ENCODE measurements at regions not wholly inside any gene's neighbourhood (a gene's known extent, or its start where the extent isn't known, plus 50 kb on each side); places are given as distances from the start of the nearest gene placed in this dataset.

- Mint-ChIP-seq H3K27me3 (ENCODE audit: unreplicated experiment) (peaks cover 2% of the 10 kb centered on the region), H3K27ac (ENCODE audit: unreplicated experiment) (no peak overlapping the region), H3K9me3 (ENCODE audit: unreplicated experiment) (peaks cover 3% of the 10 kb centered on the region), H3K4me1 (ENCODE audit: low read depth, unreplicated experiment) (no peaks in the 10 kb centered on the region), H3K36me3 (ENCODE audit: unreplicated experiment) (no peaks in the 10 kb centered on the region), H3K4me3 (ENCODE audit: unreplicated experiment) (no peak overlapping the region)
- DNase-seq: no peak
- no peak for TF ChIP-seq CTCF (IDR thresholded peaks at IDR 0.05; ENCODE audit: partially characterized antibody, unreplicated experiment)
These were observed 131.5 kb upstream of the SERTAD2 start for GRCh38 chr2:64785245-64785644.

GRCh38 chr2:64786343-64787018 is 132.8 kb upstream of the SERTAD2 start:
- no peaks in the 10 kb centered on the region for H3K4me1 Mint-ChIP-seq (ENCODE audit: low read depth, unreplicated experiment)
- no peak overlapping the region for H3K4me3 Mint-ChIP-seq (ENCODE audit: unreplicated experiment)
- no peak for TF ChIP-seq CTCF (IDR thresholded peaks at IDR 0.05; ENCODE audit: partially characterized antibody, unreplicated experiment)
- peaks cover 3% of the 10 kb centered on the region for H3K9me3 Mint-ChIP-seq (ENCODE audit: unreplicated experiment)
- H3K27me3 Mint-ChIP-seq (ENCODE audit: unreplicated experiment): peaks cover 2% of the 10 kb centered on the region
- no peak for DNase-seq
- H3K27ac Mint-ChIP-seq (ENCODE audit: unreplicated experiment): no peak overlapping the region
- H3K36me3 Mint-ChIP-seq (ENCODE audit: unreplicated experiment): no peaks in the 10 kb centered on the region

- no peak for TF ChIP-seq CTCF (IDR thresholded peaks at IDR 0.05; ENCODE audit: partially characterized antibody, unreplicated experiment)
- Mint-ChIP-seq H3K27ac (ENCODE audit: unreplicated experiment) (no peak overlapping the region), H3K4me3 (ENCODE audit: unreplicated experiment) (no peak overlapping the region), H3K4me1 (ENCODE audit: low read depth, unreplicated experiment) (no peaks in the 10 kb centered on the region), H3K27me3 (ENCODE audit: unreplicated experiment) (peaks cover 2% of the 10 kb centered on the region), H3K9me3 (ENCODE audit: unreplicated experiment) (peaks cover 3% of the 10 kb centered on the region), H3K36me3 (ENCODE audit: unreplicated experiment) (no peaks in the 10 kb centered on the region)
- no peak for DNase-seq
These were observed 133.3 kb upstream of the SERTAD2 start for GRCh38 chr2:64787019-64787365.

GRCh38 chr2:64787698-64788097 is 134.0 kb upstream of the SERTAD2 start:
- Mint-ChIP-seq H3K4me3 (ENCODE audit: unreplicated experiment) (no peak overlapping the region), H3K9me3 (ENCODE audit: unreplicated experiment) (peaks cover 3% of the 10 kb centered on the region), H3K36me3 (ENCODE audit: unreplicated experiment) (no peaks in the 10 kb centered on the region), H3K4me1 (ENCODE audit: low read depth, unreplicated experiment) (no peaks in the 10 kb centered on the region), H3K27me3 (ENCODE audit: unreplicated experiment) (peaks cover 2% of the 10 kb centered on the region), H3K27ac (ENCODE audit: unreplicated experiment) (no peak overlapping the region)
- DNase-seq: no peak
- no peak for TF ChIP-seq CTCF (IDR thresholded peaks at IDR 0.05; ENCODE audit: partially characterized antibody, unreplicated experiment)

GRCh38 chr2:64789466-64790320 is 136.0 kb upstream of the SERTAD2 start:
- Mint-ChIP-seq H3K4me1 (ENCODE audit: low read depth, unreplicated experiment) (no peaks in the 10 kb centered on the region), H3K9me3 (ENCODE audit: unreplicated experiment) (peaks cover 2% of the 10 kb centered on the region), H3K36me3 (ENCODE audit: unreplicated experiment) (no peaks in the 10 kb centered on the region), H3K27ac (ENCODE audit: unreplicated experiment) (no peak overlapping the region), H3K27me3 (ENCODE audit: unreplicated experiment) (no peaks in the 10 kb centered on the region), H3K4me3 (ENCODE audit: unreplicated experiment) (no peak overlapping the region)
- DNase-seq: no peak
- no peak for TF ChIP-seq CTCF (IDR thresholded peaks at IDR 0.05; ENCODE audit: partially characterized antibody, unreplicated experiment)
